Endothelial cell of umbilical vein (primary cell): ENCODE measurements at regions not wholly inside any gene's neighbourhood (a gene's known extent, or its start where the extent isn't known, plus 50 kb on each side); places are given as distances from the start of the nearest gene placed in this dataset.
"Not testable (repeated sequence)": the region's sequence is repeated elsewhere in the genome, so short reads cannot be mapped to it uniquely, and the experiment has no call there.

Experiments used
- BruUV-seq: library from RNA; stranded (reverse); fragments of 400-500 nt; replicated peaks from 2 replicates; lab custom pipeline; 2021; lab: Mats Ljungman, UMichigan
- CTCF ChIA-PET: fragments of 300-600, 350-600 bp; sonication (Branson Sonifier 250); formaldehyde crosslinking; loops from one replicate; lab custom pipeline; 2021; ENCODE audit warnings: antibody characterized with exemption, inconsistent platforms; lab: Charles Lee
- POLR2A ChIA-PET: fragments of 300-600, 350-600 bp; sonication (Branson Sonifier 250); formaldehyde crosslinking; loops from one replicate; lab custom pipeline; 2021; ENCODE audit warnings: antibody characterized with exemption, inconsistent platforms; lab: Charles Lee
- DNase-seq: peaks from one replicate; pipeline ENCODE4 v3.0.0-alpha.2; 2011; ENCODE audit warnings: low read depth, low spot score
- FAIRE-seq: peaks from 2 replicates; lab custom pipeline; 2011; peaks lifted over from hg19 to GRCh38; lab: Jason Lieb, UNC
- H2AFZ ChIP-seq: 2 replicates; pipeline ENCODE4 v1.6.0; 2012; ENCODE audit warnings: low read depth, low read length, control low read depth, inconsistent platforms
- H3K27ac ChIP-seq: 2 replicates; pipeline ENCODE4 v1.5.1; 2011; ENCODE audit warnings: low read depth, mild to moderate bottlenecking, control low read depth, low read length, moderate library complexity; ENCODE audit not compliant: insufficient read depth
- H3K27me3 ChIP-seq, 2 experiments: 2 replicates each; pipeline versions ENCODE4 v1.6.0 to v1.6.1; 2011; ENCODE audit warnings: low read length in 2 of 2, mixed read lengths in 1 of 2; ENCODE audit not compliant: control insufficient read depth in 2 of 2, insufficient read depth in 2 of 2
- H3K36me3 ChIP-seq, 2 experiments: 2 replicates in 1 of 2; 3 replicates in 1 of 2; pipeline ENCODE4 v1.5.1; 2011; ENCODE audit warnings: low read length in 2 of 2, mild to moderate bottlenecking in 1 of 2, moderate library complexity in 1 of 2; ENCODE audit not compliant: control insufficient read depth in 2 of 2, insufficient read depth in 2 of 2; ENCODE audit errors: extremely low read depth in 1 of 2
- H3K4me1 ChIP-seq: 3 replicates; pipeline ENCODE4 v1.5.1; 2011; ENCODE audit warnings: mild to moderate bottlenecking, low read length; ENCODE audit not compliant: control insufficient read depth, insufficient read depth; ENCODE audit errors: extremely low read depth
- H3K4me2 ChIP-seq: 2 replicates; pipeline ENCODE4 v1.6.1; 2011; ENCODE audit warnings: low read length, control low read depth, mixed read lengths; ENCODE audit not compliant: insufficient read depth
- H3K4me3 ChIP-seq, 3 experiments: fragments of 200-600 bp in 1 of 3; sonication (generic), shearing (Covaris generic) in 1 of 3; replicated peaks in 1 of 3; 2 replicates each; pipeline ENCODE4 v1.5.1; 2011 to 2016; ENCODE audit warnings: control low read depth in 3 of 3, low read length in 3 of 3, mild to moderate bottlenecking in 2 of 3, inconsistent platforms in 1 of 3, low read depth in 1 of 3, moderate library complexity in 1 of 3; ENCODE audit not compliant: insufficient read depth in 1 of 3
- H3K79me2 ChIP-seq: 2 replicates; pipeline ENCODE4 v1.6.0; 2012; ENCODE audit warnings: low read length, inconsistent platforms; ENCODE audit not compliant: control insufficient read depth, insufficient read depth
- H3K9ac ChIP-seq: replicated peaks from 2 replicates; pipeline ENCODE3; 2011; ENCODE audit warnings: low read length, control low read depth; ENCODE audit not compliant: insufficient read depth; ENCODE audit errors: extremely low read depth
- H3K9me1 ChIP-seq: replicated peaks from 3 replicates; pipeline ENCODE4 v1.6.0; 2011; ENCODE audit warnings: mild to moderate bottlenecking, low read length; ENCODE audit not compliant: control insufficient read depth, insufficient read depth; ENCODE audit errors: extremely low read depth
- H3K9me3 ChIP-seq: replicated peaks from 2 replicates; pipeline ENCODE4 v1.5.1; 2012; ENCODE audit warnings: low read length, inconsistent platforms; ENCODE audit not compliant: control insufficient read depth, insufficient read depth
- H4K20me1 ChIP-seq: replicated peaks from 2 replicates; pipeline ENCODE3; 2011; ENCODE audit warnings: mild to moderate bottlenecking, low read length; ENCODE audit not compliant: control insufficient read depth, insufficient read depth; ENCODE audit errors: extremely low read depth
- dilution Hi-C: fragments of 300-500 bp; cut with MboI; formaldehyde crosslinking; loops from one replicate; pipeline ENCODE4 v1.15.0; 2019; ENCODE audit warnings: low sequenced_read_pairs; ENCODE audit not compliant: extremely low pct_ligation_motif_present
- intact Hi-C: fragments of 100-400 bp; cut with micrococcal nuclease; formaldehyde crosslinking; loops from one replicate; pipeline ENCODE4 v1.10.0; 2022

GRCh38 chr16:21513812-21514473, 85.4 kb upstream of the METTL9 start:
- not testable (repeated sequence) for H3K9ac ChIP-seq, BruUV-seq

DNA sequence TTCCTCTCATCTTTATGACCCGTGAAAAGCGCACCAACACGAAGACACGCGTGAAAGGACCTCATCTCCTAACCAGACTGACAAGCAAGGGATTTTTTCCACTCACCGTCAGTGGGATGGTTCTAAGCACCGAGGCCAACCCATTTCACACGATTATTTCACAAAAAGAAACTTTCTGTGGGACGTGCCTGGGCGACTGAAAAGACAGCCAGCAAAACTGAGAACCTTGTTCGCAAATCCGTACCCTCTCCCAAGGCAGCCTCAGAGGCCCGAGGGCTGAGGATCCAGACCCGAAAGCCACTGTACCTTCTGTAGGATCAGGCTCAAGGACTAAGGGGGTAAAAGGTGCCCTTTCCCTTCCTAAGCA, 84.9 kb upstream of the METTL9 start:
- H3K27ac ChIP-seq, DNase-seq, H3K4me2 ChIP-seq, H3K9ac ChIP-seq, dilution Hi-C loops, H3K36me3 ChIP-seq, H3K9me1 ChIP-seq, H2AFZ ChIP-seq, BruUV-seq, H3K9me3 ChIP-seq, H3K4me3 ChIP-seq, FAIRE-seq, H4K20me1 ChIP-seq, CTCF ChIA-PET, intact Hi-C loops, H3K27me3 ChIP-seq, POLR2A ChIA-PET: not testable (repeated sequence)
- H3K79me2 ChIP-seq, result peaks cover 88% of the 10 kb centered on the region
- peaks cover 14% of the 10 kb centered on the region for H3K4me1 ChIP-seq

More at GRCh38 chr16:21513812-21514473, 85.4 kb upstream of the METTL9 start:
- POLR2A ChIA-PET, H3K4me2 ChIP-seq, H3K4me3 ChIP-seq, H3K36me3 ChIP-seq, H3K9me3 ChIP-seq, H3K27ac ChIP-seq, intact Hi-C loops, dilution Hi-C loops, H2AFZ ChIP-seq, H3K9me1 ChIP-seq, H3K27me3 ChIP-seq, FAIRE-seq, DNase-seq, CTCF ChIA-PET, H4K20me1 ChIP-seq: not testable (repeated sequence)
- peaks cover 89% of the 10 kb centered on the region for H3K79me2 ChIP-seq
- peaks cover 14% of the 10 kb centered on the region for H3K4me1 ChIP-seq

GRCh38 chr16:21516705-21517040, 82.7 kb upstream of the METTL9 start:
- H3K9me3 ChIP-seq, H3K27me3 ChIP-seq, FAIRE-seq, H3K4me3 ChIP-seq, DNase-seq, H3K4me2 ChIP-seq, BruUV-seq, dilution Hi-C loops, H3K27ac ChIP-seq, H3K36me3 ChIP-seq, CTCF ChIA-PET, H2AFZ ChIP-seq, H3K9me1 ChIP-seq, H3K9ac ChIP-seq, H4K20me1 ChIP-seq, intact Hi-C loops, POLR2A ChIA-PET: not testable (repeated sequence)
- peaks cover 12% of the 10 kb centered on the region for H3K4me1 ChIP-seq
- H3K79me2 ChIP-seq, result peaks cover 69% of the 10 kb centered on the region

DNA sequence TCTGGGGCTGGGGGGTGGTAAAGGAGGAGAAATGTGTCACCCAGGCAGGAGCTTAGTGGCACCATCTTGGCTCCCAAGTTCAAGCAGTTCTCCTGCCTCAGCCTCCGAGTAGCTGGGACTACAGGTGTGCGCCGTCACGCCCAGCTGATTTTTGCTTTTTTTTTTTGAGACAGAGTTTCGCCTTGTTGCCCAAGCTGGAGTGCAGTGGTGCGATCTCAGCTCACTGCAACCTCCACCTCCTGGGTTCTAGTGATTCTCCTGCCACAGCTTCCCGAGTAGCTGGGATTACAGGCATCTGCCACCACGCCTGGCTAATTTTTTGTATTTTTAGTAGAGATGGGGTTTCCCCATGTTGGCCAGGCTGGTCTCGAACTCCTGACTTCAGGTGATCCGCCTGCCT, 82.1 kb upstream of the METTL9 start:
- intact Hi-C loops, H3K4me2 ChIP-seq, H4K20me1 ChIP-seq, H3K27ac ChIP-seq, H3K9me3 ChIP-seq, H3K36me3 ChIP-seq, DNase-seq, H2AFZ ChIP-seq, CTCF ChIA-PET, POLR2A ChIA-PET, FAIRE-seq, dilution Hi-C loops, H3K9ac ChIP-seq, H3K27me3 ChIP-seq, H3K4me1 ChIP-seq, H3K9me1 ChIP-seq, H3K4me3 ChIP-seq, BruUV-seq: not testable (repeated sequence)
- H3K79me2 ChIP-seq, result peaks cover 63% of the 10 kb centered on the region
